DOHH2 (cell line): ENCODE measurements at regions not wholly inside any gene's neighbourhood (a gene's known extent, or its start where the extent isn't known, plus 50 kb on each side); places are given as distances from the start of the nearest gene placed in this dataset.

Experiments
- H3F3A ChIP-seq: fragments of 200-600 bp; sonication (generic), shearing (Covaris generic); 2 replicates; pipeline ENCODE4 v1.6.0; 2016; ENCODE audit warnings: antibody characterized with exemption, mild to moderate bottlenecking; ENCODE audit not compliant: control insufficient read depth, insufficient read depth
- H3K27ac ChIP-seq: fragments of 200-600 bp; sonication (generic); 2 replicates; pipeline ENCODE4 v1.5.1; 2014; ENCODE audit warnings: low read depth, mild to moderate bottlenecking, low read length, moderate library complexity
- H3K27me3 ChIP-seq: fragments of 200-600 bp; sonication (generic); 2 replicates; pipeline ENCODE4 v1.6.1; 2014; ENCODE audit warnings: mild to moderate bottlenecking, low read length, mixed read lengths; ENCODE audit not compliant: control insufficient read depth
- H3K36me3 ChIP-seq: fragments of 200-600 bp; sonication (generic); 2 replicates; pipeline ENCODE4 v1.6.1; 2014; ENCODE audit warnings: mild to moderate bottlenecking, low read length, moderate library complexity, mixed read lengths; ENCODE audit not compliant: control insufficient read depth
- H3K4me1 ChIP-seq: fragments of 200-600 bp; sonication (generic); 2 replicates; pipeline ENCODE4 v1.6.1; 2014; ENCODE audit warnings: mild to moderate bottlenecking, low read length, mixed read lengths; ENCODE audit not compliant: control insufficient read depth
- H3K4me2 ChIP-seq: fragments of 200-600 bp; sonication (generic); 2 replicates; pipeline ENCODE4 v1.6.0; 2014; ENCODE audit warnings: mild to moderate bottlenecking, low read length, moderate library complexity
- H3K4me3 ChIP-seq: fragments of 200-600 bp; sonication (generic); 2 replicates; pipeline ENCODE4 v1.5.1; 2014; ENCODE audit warnings: mild to moderate bottlenecking, low read length, mixed read lengths
- H3K79me2 ChIP-seq: fragments of 200-600 bp; sonication (generic); 2 replicates; pipeline ENCODE4 v1.6.1; 2014; ENCODE audit warnings: mild to moderate bottlenecking, low read length, mixed read lengths; ENCODE audit not compliant: control insufficient read depth
- H3K9me2 ChIP-seq: fragments of 200-600 bp; sonication (generic); replicated peaks from 2 replicates; pipeline ENCODE4 v1.6.1; 2014; ENCODE audit warnings: mild to moderate bottlenecking, low read length, mixed read lengths; ENCODE audit not compliant: control insufficient read depth
- H3K9me3 ChIP-seq: fragments of 200-600 bp; sonication (generic); 2 replicates; pipeline ENCODE4 v1.6.1; 2014; ENCODE audit warnings: antibody characterized with exemption, low read length, mixed read lengths; ENCODE audit not compliant: control insufficient read depth, insufficient read depth
- H4K20me1 ChIP-seq: fragments of 200-600 bp; sonication (generic); 2 replicates; pipeline ENCODE4 v1.6.0; 2014; ENCODE audit warnings: low read depth, mild to moderate bottlenecking, antibody characterized with exemption, low read length, moderate library complexity; ENCODE audit not compliant: control insufficient read depth, insufficient read depth
- CTCF ChIP-seq: fragments of 200-600 bp; sonication (generic); IDR thresholded peaks from one replicate; pipeline ENCODE4 v1.5.1; 2014; ENCODE audit warnings: antibody characterized with exemption, mild to moderate bottlenecking, low read depth, low read length; ENCODE audit not compliant: poor library complexity, severe bottlenecking
- EZH2phosphoT487 ChIP-seq: fragments of 200-600 bp; sonication (generic); IDR thresholded peaks from 2 replicates; pipeline ENCODE4 v1.6.1; 2017; ENCODE audit warnings: borderline replicate concordance, mild to moderate bottlenecking, antibody characterized with exemption, low read length, moderate library complexity, mixed read lengths

DNA sequence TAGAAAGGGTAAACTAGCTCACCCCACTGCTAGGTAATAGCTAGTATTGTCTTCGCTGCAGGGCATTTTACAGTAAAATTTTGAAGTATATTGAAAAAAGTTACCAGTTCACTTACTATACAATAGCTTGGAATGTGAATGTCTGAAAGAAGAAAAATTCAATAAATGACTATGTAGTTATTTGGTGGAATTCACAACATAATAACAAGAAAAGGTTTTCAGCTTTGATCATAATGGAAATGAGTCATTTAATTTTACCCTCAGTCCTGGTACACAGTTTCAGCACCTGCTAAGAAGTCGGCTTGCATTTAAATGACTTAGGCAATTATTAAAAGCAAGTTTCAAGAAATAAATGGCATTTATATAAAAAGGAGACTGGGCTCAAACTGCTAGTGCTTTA is 90.4 kb downstream of the NUP35 start:
- no peak overlapping the region for H3K4me2 ChIP-seq

DNA sequence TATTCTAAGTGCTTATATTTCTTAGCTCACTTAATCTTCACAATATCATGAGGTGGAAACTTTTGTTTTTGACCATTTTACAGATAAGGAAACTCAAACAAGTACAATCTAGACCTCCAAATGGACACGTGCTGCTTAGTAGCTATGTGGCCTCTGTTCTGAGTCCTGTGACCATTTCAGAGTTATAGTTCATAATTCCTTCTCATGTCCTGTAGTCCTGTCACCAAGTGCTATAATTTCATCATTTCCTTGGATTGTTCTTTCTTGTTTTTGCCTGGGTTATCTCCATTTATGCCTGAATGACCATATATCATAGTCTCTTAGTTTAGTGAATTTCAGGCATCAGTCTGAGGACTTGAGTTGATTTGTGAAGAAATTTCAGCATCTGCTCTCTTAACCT is 91.7 kb downstream of the NUP35 start:
- Histone ChIP-seq H3K4me3 (no peak overlapping the region), H3K9me3 (no peaks in the 10 kb centered on the region), H3K79me2 (no peaks in the 10 kb centered on the region), H4K20me1 (no peaks in the 10 kb centered on the region), H3K36me3 (no peaks in the 10 kb centered on the region), H3K27me3 (no peaks in the 10 kb centered on the region), H3K4me2 (no peak overlapping the region), H3K9me2 (no peaks in the 10 kb centered on the region), H3K27ac (no peak overlapping the region), H3K4me1 (no peaks in the 10 kb centered on the region), H3F3A (no peaks in the 10 kb centered on the region)
- TF ChIP-seq CTCF (no peak), EZH2phosphoT487 (no peak)

More for the DNA sequence above, 90.4 kb downstream of the NUP35 start:
- no peaks in the 10 kb centered on the region for H3F3A ChIP-seq
- H3K9me2 ChIP-seq, result no peaks in the 10 kb centered on the region
- H3K36me3 ChIP-seq, result no peaks in the 10 kb centered on the region
- no peaks in the 10 kb centered on the region for H3K79me2 ChIP-seq
- TF ChIP-seq CTCF, result no peak
- no peak for TF ChIP-seq EZH2phosphoT487
- H3K27me3 ChIP-seq, result no peaks in the 10 kb centered on the region
- no peak overlapping the region for H3K27ac ChIP-seq
- H3K4me1 ChIP-seq, result no peaks in the 10 kb centered on the region
- no peaks in the 10 kb centered on the region for H3K9me3 ChIP-seq
- no peak overlapping the region for H3K4me3 ChIP-seq
- H4K20me1 ChIP-seq, result no peaks in the 10 kb centered on the region

- Histone ChIP-seq H3K27me3 (no peaks in the 10 kb centered on the region), H3K36me3 (no peaks in the 10 kb centered on the region), H3K79me2 (no peaks in the 10 kb centered on the region), H3F3A (no peaks in the 10 kb centered on the region), H3K4me2 (no peak overlapping the region), H3K4me3 (no peak overlapping the region), H3K27ac (no peak overlapping the region), H3K9me2 (no peaks in the 10 kb centered on the region), H3K9me3 (no peaks in the 10 kb centered on the region), H4K20me1 (no peaks in the 10 kb centered on the region), H3K4me1 (no peaks in the 10 kb centered on the region)
- no peak for TF ChIP-seq EZH2phosphoT487
- TF ChIP-seq CTCF, result no peak
Observed at GRCh38 chr2:183219888-183220287, 95.6 kb downstream of the NUP35 start.

DNA sequence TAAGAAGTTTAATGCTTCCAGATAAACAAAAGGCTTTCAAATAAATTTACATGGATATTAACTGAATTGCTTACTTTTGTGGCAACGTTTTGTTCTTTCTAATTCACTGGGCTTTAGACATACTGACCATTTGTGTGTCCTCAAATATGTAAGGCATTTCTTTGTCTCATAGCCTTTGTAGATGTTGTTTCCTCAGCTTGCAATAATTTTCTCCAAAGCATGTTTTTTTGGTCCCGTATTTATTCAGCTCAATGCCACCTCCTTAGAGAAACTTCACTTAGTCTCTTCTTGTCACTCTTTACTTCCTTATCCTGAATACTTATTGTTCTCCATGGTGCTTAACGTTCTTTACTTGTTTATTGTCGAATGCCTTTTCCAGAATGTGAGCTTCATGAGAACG is 98.5 kb downstream of the NUP35 start:
- H3K4me2 ChIP-seq, result no peak overlapping the region
- no peaks in the 10 kb centered on the region for H3K9me3 ChIP-seq
- TF ChIP-seq CTCF, result no peak
- no peak for TF ChIP-seq EZH2phosphoT487
- H3K27me3 ChIP-seq, result no peaks in the 10 kb centered on the region
- no peaks in the 10 kb centered on the region for H4K20me1 ChIP-seq
- no peak overlapping the region for H3K27ac ChIP-seq
- no peaks in the 10 kb centered on the region for H3F3A ChIP-seq
- H3K9me2 ChIP-seq, result no peaks in the 10 kb centered on the region
- no peaks in the 10 kb centered on the region for H3K79me2 ChIP-seq
- no peak overlapping the region for H3K4me3 ChIP-seq
- H3K4me1 ChIP-seq, result no peaks in the 10 kb centered on the region
- H3K36me3 ChIP-seq, result no peaks in the 10 kb centered on the region
